Cardiac muscle cell (in vitro differentiated cells and primary cell): ENCODE measurements at regions not wholly inside any gene's neighbourhood (a gene's known extent, or its start where the extent isn't known, plus 50 kb on each side); places are given as distances from the start of the nearest gene placed in this dataset.
"Not testable (repeated sequence)": the region's sequence is repeated elsewhere in the genome, so short reads cannot be mapped to it uniquely, and the experiment has no call there.

Source experiments
- DNase-seq, 2 donors: peaks; one replicate each; pipeline versions ENCODE4 v3.0.0 to v3.0.0-alpha.2; 2010 to 2017; ENCODE audit warnings: low read depth in 1 of 2, low spot score in 1 of 2
- H3K27ac ChIP-seq: fragments of 200-600 bp; sonication (generic); 2 replicates; pipeline ENCODE4 v1.5.1; 2016
- H3K27me3 ChIP-seq: fragments of 200-600 bp; sonication (generic); 2 replicates; pipeline ENCODE4 v1.6.0; 2016; ENCODE audit warnings: control low read depth
- H3K36me3 ChIP-seq: fragments of 200-600 bp; sonication (generic); 2 replicates; pipeline ENCODE4 v1.5.1; 2016; ENCODE audit warnings: control low read depth
- H3K4me1 ChIP-seq: fragments of 200-600 bp; sonication (generic); 2 replicates; pipeline ENCODE4 v1.8.1; 2017; ENCODE audit warnings: low read depth, mild to moderate bottlenecking, mixed run types
- H3K4me3 ChIP-seq: fragments of 200-600 bp; sonication (generic); 2 replicates; pipeline ENCODE4 v1.5.1; 2016; ENCODE audit warnings: mild to moderate bottlenecking
- H3K9me3 ChIP-seq: fragments of 200-600 bp; sonication (generic); 2 replicates; pipeline ENCODE4 v1.5.1; 2017; ENCODE audit warnings: low read depth, mild to moderate bottlenecking, control low read depth
- CTCF ChIP-seq: IDR thresholded peaks from 2 replicates; pipeline ENCODE4 v1.5.1; 2012; ENCODE audit warnings: low read depth, mild to moderate bottlenecking, low read length

GRCh38 chr5:52150501-52150900 lies 637.2 kb upstream of the ITGA1 start:
- no peaks in the 10 kb centered on the region for H3K9me3 ChIP-seq
- no peak for DNase-seq

GRCh38 chr5:52156809-52157208 lies 630.9 kb upstream of the ITGA1 start:
- not testable (repeated sequence) for H3K27me3 ChIP-seq, DNase-seq, H3K9me3 ChIP-seq, H3K27ac ChIP-seq, H3K4me1 ChIP-seq, H3K4me3 ChIP-seq, H3K36me3 ChIP-seq

More at GRCh38 chr5:52150501-52150900, 637.2 kb upstream of the ITGA1 start:
- no peak for TF ChIP-seq CTCF
- no peak overlapping the region for H3K27ac ChIP-seq
- no peaks in the 10 kb centered on the region for H3K27me3 ChIP-seq
- H3K36me3 ChIP-seq = no peaks in the 10 kb centered on the region
- no peaks in the 10 kb centered on the region for H3K4me1 ChIP-seq
- H3K4me3 ChIP-seq = no peak overlapping the region

- not testable (repeated sequence) for H3K9me3 ChIP-seq, H3K27ac ChIP-seq, DNase-seq, H3K27me3 ChIP-seq, H3K36me3 ChIP-seq, H3K4me3 ChIP-seq, H3K4me1 ChIP-seq
Observed at GRCh38 chr5:52165806-52166205, 621.9 kb upstream of the ITGA1 start.

GRCh38 chr5:52173133-52173532 lies 614.6 kb upstream of the ITGA1 start:
- no peaks in the 10 kb centered on the region for H3K27me3 ChIP-seq
- no peaks in the 10 kb centered on the region for H3K9me3 ChIP-seq
- H3K4me1 ChIP-seq = no peaks in the 10 kb centered on the region
- H3K36me3 ChIP-seq = no peaks in the 10 kb centered on the region
- H3K27ac ChIP-seq = no peak overlapping the region
- no peak for TF ChIP-seq CTCF
- no peak for DNase-seq
- no peak overlapping the region for H3K4me3 ChIP-seq

- DNase-seq = no peak
- no peak for TF ChIP-seq CTCF
- no peaks in the 10 kb centered on the region for H3K4me1 ChIP-seq
Observed at GRCh38 chr5:52177193-52177592, 610.5 kb upstream of the ITGA1 start.

GRCh38 chr5:52181403-52181802 lies 606.3 kb upstream of the ITGA1 start:
- Histone ChIP-seq H3K4me3 (no peak overlapping the region), H3K4me1 (no peaks in the 10 kb centered on the region), H3K36me3 (no peaks in the 10 kb centered on the region), H3K9me3 (no peaks in the 10 kb centered on the region), H3K27ac (no peak overlapping the region), H3K27me3 (no peaks in the 10 kb centered on the region)
- DNase-seq = no peak
- TF ChIP-seq CTCF = no peak

More at GRCh38 chr5:52177193-52177592, 610.5 kb upstream of the ITGA1 start:
- H3K4me3 ChIP-seq = no peak overlapping the region
- H3K9me3 ChIP-seq = no peaks in the 10 kb centered on the region
- H3K27ac ChIP-seq = no peak overlapping the region
- H3K36me3 ChIP-seq = no peaks in the 10 kb centered on the region
- H3K27me3 ChIP-seq = no peaks in the 10 kb centered on the region

- H3K36me3 ChIP-seq = no peaks in the 10 kb centered on the region
- H3K4me3 ChIP-seq = no peak overlapping the region
- no peak for DNase-seq
- H3K4me1 ChIP-seq = no peaks in the 10 kb centered on the region
- H3K27me3 ChIP-seq = no peaks in the 10 kb centered on the region
- H3K27ac ChIP-seq = no peak overlapping the region
- TF ChIP-seq CTCF = no peak
- H3K9me3 ChIP-seq = no peaks in the 10 kb centered on the region
Observed at GRCh38 chr5:52190737-52191136, 597.0 kb upstream of the ITGA1 start.
